ENCODE measurements at regions not wholly inside any gene's neighbourhood (a gene's known extent, or its start where the extent isn't known, plus 50 kb on each side); places are given as distances from the start of the nearest gene placed in this dataset.

DNA sequence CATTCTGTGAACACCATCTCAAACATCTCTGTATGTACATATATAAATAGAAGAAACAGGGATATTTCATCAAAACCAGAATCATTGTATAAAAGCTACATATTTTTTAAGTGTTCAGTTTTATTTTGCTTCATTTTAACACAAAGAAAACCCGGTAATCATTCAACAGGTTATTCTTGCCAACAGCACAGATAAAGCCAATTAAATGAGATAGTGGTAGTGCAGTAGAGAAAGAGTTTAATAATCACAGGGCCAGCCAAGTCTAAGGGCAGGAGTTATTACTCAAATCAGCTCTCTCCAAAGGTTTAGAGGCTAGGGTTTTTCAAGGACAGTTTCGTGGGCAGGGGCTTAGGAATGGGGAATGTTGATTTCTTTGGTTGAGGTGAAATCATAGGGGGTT is 261.0 kb upstream of the KIF2A start:
- DNase-seq (no peak), ATAC-seq (no peak)
- Histone ChIP-seq H3K4me3 (no peak overlapping the region), H3K9me3 (no peaks in the 10 kb centered on the region), H3K27me3 (no peaks in the 10 kb centered on the region), H3K4me1 (no peaks in the 10 kb centered on the region), H3K36me3 (no peaks in the 10 kb centered on the region), H3K27ac (no peak overlapping the region)
- WGBS (ENCODE audit: insufficient coverage, low coverage, low lambda C conversion rate, missing lambda C conversion rate), result 55% methylated on average over 2 of the region's 2 CpGs
- TF ChIP-seq, protein P1, sequence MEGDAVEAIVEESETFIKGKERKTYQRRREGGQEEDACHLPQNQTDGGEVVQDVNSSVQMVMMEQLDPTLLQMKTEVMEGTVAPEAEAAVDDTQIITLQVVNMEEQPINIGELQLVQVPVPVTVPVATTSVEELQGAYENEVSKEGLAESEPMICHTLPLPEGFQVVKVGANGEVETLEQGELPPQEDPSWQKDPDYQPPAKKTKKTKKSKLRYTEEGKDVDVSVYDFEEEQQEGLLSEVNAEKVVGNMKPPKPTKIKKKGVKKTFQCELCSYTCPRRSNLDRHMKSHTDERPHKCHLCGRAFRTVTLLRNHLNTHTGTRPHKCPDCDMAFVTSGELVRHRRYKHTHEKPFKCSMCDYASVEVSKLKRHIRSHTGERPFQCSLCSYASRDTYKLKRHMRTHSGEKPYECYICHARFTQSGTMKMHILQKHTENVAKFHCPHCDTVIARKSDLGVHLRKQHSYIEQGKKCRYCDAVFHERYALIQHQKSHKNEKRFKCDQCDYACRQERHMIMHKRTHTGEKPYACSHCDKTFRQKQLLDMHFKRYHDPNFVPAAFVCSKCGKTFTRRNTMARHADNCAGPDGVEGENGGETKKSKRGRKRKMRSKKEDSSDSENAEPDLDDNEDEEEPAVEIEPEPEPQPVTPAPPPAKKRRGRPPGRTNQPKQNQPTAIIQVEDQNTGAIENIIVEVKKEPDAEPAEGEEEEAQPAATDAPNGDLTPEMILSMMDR (IDR thresholded peaks at IDR 0.05), result no peak
- no peak for TF ChIP-seq POLR2A (IDR thresholded peaks at IDR 0.05)
- intact Hi-C loops (cut with DNase I), result no loop called here

DNA sequence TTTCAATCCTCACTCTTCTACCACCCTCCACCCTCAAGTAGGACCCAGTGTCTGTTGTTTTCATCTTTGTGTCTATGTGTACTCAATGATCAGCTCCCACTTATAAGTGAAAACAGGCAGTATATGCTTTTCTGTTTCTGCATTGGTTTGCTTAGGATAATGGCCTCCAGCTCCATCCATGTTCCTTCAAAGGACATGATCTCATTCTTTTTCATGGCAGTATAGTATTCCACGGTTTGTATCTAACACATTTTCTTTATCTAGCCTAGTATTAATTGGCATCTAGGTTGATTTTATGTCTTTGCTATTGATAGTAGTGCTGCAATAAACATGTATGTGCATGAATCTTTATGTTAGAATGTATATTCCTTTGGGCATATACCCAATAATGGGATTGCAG is 259.8 kb upstream of the KIF2A start:
- WGBS (ENCODE audit: insufficient coverage, low coverage, low lambda C conversion rate, missing lambda C conversion rate), result 42% methylated on average over 1 of the region's 1 CpG
- DNase-seq (no peak), ATAC-seq (no peak)
- no peaks in the 10 kb centered on the region for H3K27me3 ChIP-seq
- H3K36me3 ChIP-seq, result no peaks in the 10 kb centered on the region
- H3K4me3 ChIP-seq, result no peak overlapping the region
- intact Hi-C loops (cut with DNase I), result no loop called here
- no peak overlapping the region for H3K27ac ChIP-seq
- H3K9me3 ChIP-seq, result no peaks in the 10 kb centered on the region
- no peak for TF ChIP-seq POLR2A (IDR thresholded peaks at IDR 0.05)
- no peaks in the 10 kb centered on the region for H3K4me1 ChIP-seq

DNA sequence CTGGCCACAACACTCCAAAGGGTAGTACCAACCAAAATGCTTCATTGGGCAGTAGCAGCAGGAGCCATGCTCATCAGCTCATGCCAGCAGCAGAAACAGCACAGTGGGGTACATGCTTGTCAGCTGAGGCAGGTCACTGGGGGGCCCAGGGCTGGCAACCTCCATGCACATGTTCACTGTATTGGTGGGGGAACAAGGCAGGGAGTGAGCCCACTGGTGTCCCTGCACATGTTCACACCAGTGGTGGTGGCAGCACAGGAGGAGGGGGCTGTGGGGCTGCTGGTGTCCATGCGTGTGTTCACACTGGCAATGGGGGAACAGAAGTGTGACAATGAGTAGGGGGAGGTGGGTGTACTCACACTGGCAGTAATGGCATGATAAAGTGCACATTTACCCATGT is 254.3 kb upstream of the KIF2A start:
- H3K27me3 ChIP-seq, result no peaks in the 10 kb centered on the region
- no peaks in the 10 kb centered on the region for H3K9me3 ChIP-seq
- TF ChIP-seq POLR2A (IDR thresholded peaks at IDR 0.05), result no peak
- TF ChIP-seq, protein P1 (IDR thresholded peaks at IDR 0.05), result no peak
- H3K4me3 ChIP-seq, result no peak overlapping the region
- H3K36me3 ChIP-seq, result no peaks in the 10 kb centered on the region
- intact Hi-C loops (cut with DNase I), result no loop called here
- no peaks in the 10 kb centered on the region for H3K4me1 ChIP-seq
- 57% methylated on average over 1 of the region's 1 CpG for WGBS (ENCODE audit: insufficient coverage, low coverage, low lambda C conversion rate, missing lambda C conversion rate)
- no peak for DNase-seq
- no peak overlapping the region for H3K27ac ChIP-seq
- no peak for ATAC-seq

DNA sequence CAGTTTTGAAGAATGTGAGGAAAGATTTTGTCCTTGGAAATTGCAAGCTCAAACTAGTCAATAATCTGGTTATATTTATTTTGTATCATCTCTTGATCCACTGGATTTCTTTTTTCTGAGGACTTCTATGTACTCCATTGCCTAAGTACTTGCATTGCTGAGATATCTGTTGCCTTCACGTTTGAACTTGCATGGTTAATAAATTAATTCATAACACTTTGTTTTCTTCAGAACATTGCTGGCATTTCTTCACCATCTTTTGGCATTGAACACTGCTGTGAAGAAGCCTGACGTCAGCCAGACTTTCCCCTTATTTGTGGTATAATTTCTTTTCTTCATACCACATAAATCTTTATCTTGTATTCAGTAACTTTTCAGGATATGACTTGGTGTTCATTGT is 246.0 kb upstream of the KIF2A start:
- Histone ChIP-seq H3K27me3 (no peaks in the 10 kb centered on the region), H3K4me3 (no peak overlapping the region), H3K27ac (no peak overlapping the region), H3K36me3 (no peaks in the 10 kb centered on the region), H3K4me1 (no peaks in the 10 kb centered on the region), H3K9me3 (no peaks in the 10 kb centered on the region)
- TF ChIP-seq, protein P1 (IDR thresholded peaks at IDR 0.05), result no peak
- TF ChIP-seq POLR2A (IDR thresholded peaks at IDR 0.05), result no peak
- ATAC-seq, result no peak
- intact Hi-C loops (cut with DNase I), result no loop called here
- WGBS (ENCODE audit: insufficient coverage, low coverage, low lambda C conversion rate, missing lambda C conversion rate), result 34% methylated on average over 2 of the region's 2 CpGs
- DNase-seq, result no peak

DNA sequence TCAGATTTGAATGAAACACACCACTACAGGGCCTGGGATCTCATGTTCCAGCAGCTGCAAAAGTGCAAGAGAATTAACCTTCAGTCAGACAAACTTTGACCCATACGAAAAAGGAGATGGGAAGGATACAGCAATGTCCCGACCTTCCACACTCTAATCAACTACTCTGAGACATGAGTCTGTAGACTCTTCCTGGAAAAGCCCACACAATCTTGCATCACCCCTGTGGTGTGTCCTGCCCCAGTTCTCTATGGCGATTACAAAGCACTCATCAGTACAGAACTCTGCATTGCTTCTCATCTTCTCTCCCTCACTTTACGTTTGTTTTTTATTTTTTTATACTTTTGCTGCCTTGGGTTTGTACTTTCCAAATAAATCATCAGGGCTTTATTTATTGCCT is 241.0 kb upstream of the KIF2A start:
- Histone ChIP-seq H3K27ac (no peak overlapping the region), H3K9me3 (no peaks in the 10 kb centered on the region), H3K36me3 (no peaks in the 10 kb centered on the region), H3K4me3 (no peak overlapping the region), H3K4me1 (no peaks in the 10 kb centered on the region), H3K27me3 (no peaks in the 10 kb centered on the region)
- 24% methylated on average over 4 of the region's 4 CpGs for WGBS (ENCODE audit: insufficient coverage, low coverage, low lambda C conversion rate, missing lambda C conversion rate)
- ATAC-seq, result no peak
- DNase-seq, result no peak
- TF ChIP-seq, protein P1 (IDR thresholded peaks at IDR 0.05), result no peak
- TF ChIP-seq POLR2A (IDR thresholded peaks at IDR 0.05), result no peak
- intact Hi-C loops (cut with DNase I), result no loop called here
